ENCODE measurements at regions not wholly inside any gene's neighbourhood (a gene's known extent, or its start where the extent isn't known, plus 50 kb on each side); places are given as distances from the start of the nearest gene placed in this dataset.

- no peak overlapping the region for H3K27ac ChIP-seq (ENCODE audit: low read depth)
- no peaks in the 10 kb centered on the region for H3K36me3 ChIP-seq (ENCODE audit: insufficient read depth)
- H3K4me1 ChIP-seq (ENCODE audit: insufficient read depth): no peaks in the 10 kb centered on the region
- 65% methylated on average over 1 of the region's 1 CpG for WGBS
- no peak for DNase-seq (ENCODE audit: extremely low spot score)
- no peak overlapping the region for H3K4me3 ChIP-seq (ENCODE audit: low read depth, low read length)
These were observed 499.0 kb downstream of the NUF2 start for GRCh38 chr1:163820766-163821165.

- no peak for DNase-seq (ENCODE audit: extremely low spot score)
- no peaks in the 10 kb centered on the region for H3K36me3 ChIP-seq (ENCODE audit: insufficient read depth)
- H3K4me1 ChIP-seq (ENCODE audit: insufficient read depth): no peaks in the 10 kb centered on the region
- no peak overlapping the region for H3K27ac ChIP-seq (ENCODE audit: low read depth)
- no peak overlapping the region for H3K4me3 ChIP-seq (ENCODE audit: low read depth, low read length)
These were observed 499.9 kb downstream of the NUF2 start for GRCh38 chr1:163821679-163822078.

- DNase-seq (ENCODE audit: extremely low spot score): no peak
- no peaks in the 10 kb centered on the region for H3K36me3 ChIP-seq (ENCODE audit: insufficient read depth)
- no peaks in the 10 kb centered on the region for H3K4me1 ChIP-seq (ENCODE audit: insufficient read depth)
- no peak overlapping the region for H3K27ac ChIP-seq (ENCODE audit: low read depth)
- H3K4me3 ChIP-seq (ENCODE audit: low read depth, low read length): no peak overlapping the region
These were observed 501.3 kb downstream of the NUF2 start for GRCh38 chr1:163823017-163823416.

DNA sequence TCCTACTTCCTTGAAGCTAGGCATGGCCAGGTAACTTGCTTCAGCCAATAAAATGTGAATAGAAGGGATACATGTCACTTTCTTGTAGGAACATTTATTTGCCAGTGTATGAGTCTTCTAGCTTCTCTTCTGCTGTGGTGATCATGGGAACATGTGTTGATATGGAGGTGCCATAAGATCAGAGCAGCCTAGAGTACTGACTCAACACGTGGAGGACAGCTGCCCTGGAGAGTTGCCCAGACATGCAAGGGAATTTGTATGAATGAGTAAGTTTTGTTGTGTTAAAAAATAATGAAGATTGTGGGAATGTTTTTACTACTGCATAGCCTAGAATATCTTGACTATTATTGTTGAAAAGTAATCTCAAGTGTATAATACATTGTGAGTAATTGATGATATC, 502.3 kb downstream of the NUF2 start:
- no peak for DNase-seq (ENCODE audit: extremely low spot score)

GRCh38 chr1:163824490-163824889, 502.7 kb downstream of the NUF2 start:
- H3K36me3 ChIP-seq (ENCODE audit: insufficient read depth): no peaks in the 10 kb centered on the region
- WGBS: 94% methylated on average over 3 of the region's 3 CpGs
- H3K27ac ChIP-seq (ENCODE audit: low read depth): no peak overlapping the region
- no peak overlapping the region for H3K4me3 ChIP-seq (ENCODE audit: low read depth, low read length)
- no peaks in the 10 kb centered on the region for H3K4me1 ChIP-seq (ENCODE audit: insufficient read depth)
- DNase-seq (ENCODE audit: extremely low spot score): no peak

More for the DNA sequence above, 502.3 kb downstream of the NUF2 start:
- Histone ChIP-seq H3K27ac (ENCODE audit: low read depth) (no peak overlapping the region), H3K4me3 (ENCODE audit: low read depth, low read length) (no peak overlapping the region), H3K36me3 (ENCODE audit: insufficient read depth) (no peaks in the 10 kb centered on the region), H3K4me1 (ENCODE audit: insufficient read depth) (no peaks in the 10 kb centered on the region)
- WGBS: 32% methylated on average over 1 of the region's 1 CpG

DNA sequence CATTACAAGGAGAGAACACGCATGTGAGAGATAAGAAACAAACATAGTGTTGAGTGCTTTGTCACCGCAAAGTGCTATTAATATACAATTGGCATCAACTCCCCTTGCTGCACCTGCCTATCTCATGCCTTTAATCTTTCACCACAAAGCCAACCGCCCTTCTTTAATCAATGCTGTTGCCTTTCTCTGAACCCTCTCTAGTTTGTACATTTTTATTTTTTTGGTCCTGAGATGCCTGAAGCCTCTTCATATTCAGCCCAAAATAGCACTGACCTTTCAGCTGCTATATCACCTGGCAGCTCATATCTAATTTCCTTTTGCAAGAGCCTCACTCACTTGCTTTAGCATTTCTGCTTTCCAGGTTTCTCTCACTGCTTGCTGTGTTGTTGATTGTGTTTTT, 504.7 kb downstream of the NUF2 start:
- WGBS: 92% methylated on average over 3 of the region's 3 CpGs
- DNase-seq (ENCODE audit: extremely low spot score): no peak
- no peak overlapping the region for H3K4me3 ChIP-seq (ENCODE audit: low read depth, low read length)
- no peaks in the 10 kb centered on the region for H3K4me1 ChIP-seq (ENCODE audit: insufficient read depth)
- no peak overlapping the region for H3K27ac ChIP-seq (ENCODE audit: low read depth)
- no peaks in the 10 kb centered on the region for H3K36me3 ChIP-seq (ENCODE audit: insufficient read depth)

DNA sequence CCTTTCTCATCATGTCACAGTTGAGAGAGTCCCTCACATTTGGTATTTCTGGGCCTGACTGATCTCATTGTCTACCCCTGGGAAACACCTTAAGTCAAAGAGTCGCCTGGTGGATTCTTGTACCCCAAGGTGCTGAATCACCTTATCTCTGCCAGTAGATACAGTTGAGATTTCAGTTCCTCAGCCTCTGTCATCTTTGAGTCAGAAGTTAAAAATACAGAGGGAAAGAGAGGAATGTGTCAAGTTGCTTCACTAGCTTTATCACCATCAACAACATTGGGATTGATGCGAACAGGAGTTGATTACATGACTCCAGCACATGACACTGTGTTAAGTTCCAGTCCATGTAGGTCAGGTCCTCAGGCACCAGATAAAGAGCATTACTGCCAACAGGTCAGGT, 513.0 kb downstream of the NUF2 start:
- no peak overlapping the region for H3K27ac ChIP-seq (ENCODE audit: low read depth)
- DNase-seq (ENCODE audit: extremely low spot score): no peak
- H3K36me3 ChIP-seq (ENCODE audit: insufficient read depth): no peaks in the 10 kb centered on the region
- H3K4me3 ChIP-seq (ENCODE audit: low read depth, low read length): no peak overlapping the region
- WGBS: 95% methylated on average over 2 of the region's 2 CpGs
- no peaks in the 10 kb centered on the region for H3K4me1 ChIP-seq (ENCODE audit: insufficient read depth)

- DNase-seq (ENCODE audit: extremely low spot score): peak; percentile 42
- Histone ChIP-seq H3K27ac (ENCODE audit: low read depth) (no peak overlapping the region), H3K4me1 (ENCODE audit: insufficient read depth) (no peaks in the 10 kb centered on the region), H3K36me3 (ENCODE audit: insufficient read depth) (no peaks in the 10 kb centered on the region), H3K4me3 (ENCODE audit: low read depth, low read length) (no peak overlapping the region)
- 78% methylated on average over 1 of the region's 1 CpG for WGBS
These were observed 514.7 kb downstream of the NUF2 start for GRCh38 chr1:163836481-163836880.

- H3K27ac ChIP-seq (ENCODE audit: low read depth): no peak overlapping the region
- H3K36me3 ChIP-seq (ENCODE audit: insufficient read depth): no peaks in the 10 kb centered on the region
- DNase-seq (ENCODE audit: extremely low spot score): no peak
- no peaks in the 10 kb centered on the region for H3K4me1 ChIP-seq (ENCODE audit: insufficient read depth)
- 57% methylated on average over 3 of the region's 3 CpGs for WGBS
- H3K4me3 ChIP-seq (ENCODE audit: low read depth, low read length): no peak overlapping the region
These were observed 515.5 kb downstream of the NUF2 start for GRCh38 chr1:163837206-163837605.

DNA sequence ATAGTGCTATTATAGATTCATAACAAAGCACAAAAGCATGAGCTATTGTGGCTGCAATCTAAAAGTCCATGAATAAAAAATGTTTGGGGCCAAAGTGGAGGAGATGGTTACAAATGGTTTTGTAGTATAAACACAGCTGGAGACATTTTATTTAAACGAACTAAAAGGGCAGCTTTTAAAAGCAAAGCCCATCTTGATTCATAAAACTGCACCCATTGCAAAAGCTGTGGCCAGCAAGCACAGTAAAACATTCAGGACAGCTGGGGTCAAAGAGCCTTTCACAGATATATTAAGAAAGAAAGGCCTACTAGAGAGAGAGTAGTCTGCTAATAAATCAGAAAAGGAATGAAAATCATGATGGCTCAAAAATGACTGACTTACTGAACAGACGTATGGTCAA, 520.8 kb downstream of the NUF2 start:
- Histone ChIP-seq H3K36me3 (ENCODE audit: insufficient read depth) (no peaks in the 10 kb centered on the region), H3K4me3 (ENCODE audit: low read depth, low read length) (no peak overlapping the region), H3K27ac (ENCODE audit: low read depth) (no peak overlapping the region), H3K4me1 (ENCODE audit: insufficient read depth) (peaks cover 1% of the 10 kb centered on the region)
- WGBS: 32% methylated on average over 2 of the region's 2 CpGs
- no peak for DNase-seq (ENCODE audit: extremely low spot score)

DNA sequence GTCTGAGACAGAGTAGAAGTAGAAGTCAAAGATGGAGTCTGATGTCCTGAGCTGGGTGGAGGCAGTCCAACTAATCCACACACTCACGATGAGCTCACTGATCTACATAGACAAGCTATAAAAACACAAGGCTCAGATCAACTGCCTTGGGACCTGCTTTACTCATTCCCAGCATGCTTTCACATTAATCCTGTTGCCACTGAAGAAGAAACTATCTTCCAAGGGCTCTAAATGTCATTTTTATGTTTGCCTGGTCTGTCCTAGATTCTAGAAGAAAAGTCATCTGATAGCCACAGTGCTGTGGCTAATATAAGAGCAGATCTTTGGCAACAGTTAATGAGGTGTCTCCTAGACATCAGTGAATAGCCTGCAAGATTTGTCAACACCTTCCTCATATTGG, 522.7 kb downstream of the NUF2 start:
- WGBS: 33% methylated on average over 1 of the region's 1 CpG
- no peak for DNase-seq (ENCODE audit: extremely low spot score)
- H3K27ac ChIP-seq (ENCODE audit: low read depth): no peak overlapping the region

GRCh38 chr1:163845279-163845678, 523.5 kb downstream of the NUF2 start:
- no peak for DNase-seq (ENCODE audit: extremely low spot score)
- 82% methylated on average over 3 of the region's 3 CpGs for WGBS
- peaks cover 1% of the 10 kb centered on the region for H3K4me1 ChIP-seq (ENCODE audit: insufficient read depth)
- no peaks in the 10 kb centered on the region for H3K36me3 ChIP-seq (ENCODE audit: insufficient read depth)
- H3K4me3 ChIP-seq (ENCODE audit: low read depth, low read length): no peak overlapping the region
- no peak overlapping the region for H3K27ac ChIP-seq (ENCODE audit: low read depth)

More for the DNA sequence above, 522.7 kb downstream of the NUF2 start:
- no peaks in the 10 kb centered on the region for H3K36me3 ChIP-seq (ENCODE audit: insufficient read depth)
- H3K4me1 ChIP-seq (ENCODE audit: insufficient read depth): peaks cover 1% of the 10 kb centered on the region
- H3K4me3 ChIP-seq (ENCODE audit: low read depth, low read length): no peak overlapping the region

DNA sequence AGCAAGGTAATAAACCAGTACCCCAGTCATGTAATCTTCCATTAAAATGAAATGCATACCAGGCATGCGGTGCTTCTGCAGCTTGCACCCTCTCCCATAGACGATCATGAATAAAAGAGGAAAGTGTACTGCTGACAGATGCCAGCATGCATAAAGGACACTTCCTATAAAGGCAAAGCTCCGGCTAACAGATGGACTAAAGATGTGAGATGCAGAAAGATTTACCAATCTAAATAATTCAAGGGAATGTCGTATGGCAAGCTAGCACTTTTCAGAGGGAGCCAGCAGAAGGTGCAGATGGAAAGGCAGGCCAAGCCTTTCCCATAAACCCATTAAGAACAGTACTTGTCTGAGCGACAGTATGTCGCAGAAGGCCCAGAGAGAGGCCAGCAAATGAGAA, 542.0 kb downstream of the NUF2 start:
- H3K27ac ChIP-seq (ENCODE audit: low read depth): no peak overlapping the region
- no peaks in the 10 kb centered on the region for H3K36me3 ChIP-seq (ENCODE audit: insufficient read depth)
- no peak overlapping the region for H3K4me3 ChIP-seq (ENCODE audit: low read depth, low read length)
- 93% methylated on average over 6 of the region's 6 CpGs for WGBS
- no peaks in the 10 kb centered on the region for H3K4me1 ChIP-seq (ENCODE audit: insufficient read depth)
- no peak for DNase-seq (ENCODE audit: extremely low spot score)

GRCh38 chr1:163864207-163864606, 542.5 kb downstream of the NUF2 start:
- Histone ChIP-seq H3K27ac (ENCODE audit: low read depth) (no peak overlapping the region), H3K4me1 (ENCODE audit: insufficient read depth) (no peaks in the 10 kb centered on the region), H3K36me3 (ENCODE audit: insufficient read depth) (no peaks in the 10 kb centered on the region), H3K4me3 (ENCODE audit: low read depth, low read length) (no peak overlapping the region)
- 60% methylated on average over 1 of the region's 1 CpG for WGBS
- peak; percentile 21 for DNase-seq (ENCODE audit: extremely low spot score)

DNA sequence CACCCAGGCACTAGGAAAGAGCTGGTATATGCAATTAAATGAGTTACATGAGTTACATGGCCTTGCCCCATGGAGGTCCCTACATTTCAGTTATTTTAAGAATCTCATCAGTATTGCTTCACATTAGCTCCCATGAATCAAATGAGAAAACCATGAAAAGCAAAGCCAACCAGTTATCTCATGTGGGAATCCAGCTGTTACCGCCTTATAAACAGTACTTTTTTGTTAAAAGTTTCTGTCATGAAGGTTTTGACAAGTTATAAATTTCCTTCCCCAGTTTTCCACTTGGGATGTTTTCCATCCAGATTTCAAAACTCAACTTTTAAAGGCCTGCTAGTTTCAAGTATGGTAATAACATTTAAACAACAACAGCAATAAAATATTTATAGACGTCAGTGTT, 544.8 kb downstream of the NUF2 start:
- H3K4me1 ChIP-seq (ENCODE audit: insufficient read depth): no peaks in the 10 kb centered on the region
- peak; percentile 61 for DNase-seq (ENCODE audit: extremely low spot score)
- no peak overlapping the region for H3K27ac ChIP-seq (ENCODE audit: low read depth)
- 32% methylated on average over 2 of the region's 2 CpGs for WGBS
- no peak overlapping the region for H3K4me3 ChIP-seq (ENCODE audit: low read depth, low read length)
- no peaks in the 10 kb centered on the region for H3K36me3 ChIP-seq (ENCODE audit: insufficient read depth)
